GM18867 (cell line): ENCODE measurements at regions not wholly inside any gene's neighbourhood (a gene's known extent, or its start where the extent isn't known, plus 50 kb on each side); places are given as distances from the start of the nearest gene placed in this dataset.

Experiments
- ATAC-seq: cut with Tn5 transposase; IDR thresholded peaks from one replicate; pipeline ENCODE4 v1.9.1; 2021; ENCODE audit warnings: mild to moderate bottlenecking, moderate library complexity; ENCODE audit not compliant: unreplicated experiment

DNA sequence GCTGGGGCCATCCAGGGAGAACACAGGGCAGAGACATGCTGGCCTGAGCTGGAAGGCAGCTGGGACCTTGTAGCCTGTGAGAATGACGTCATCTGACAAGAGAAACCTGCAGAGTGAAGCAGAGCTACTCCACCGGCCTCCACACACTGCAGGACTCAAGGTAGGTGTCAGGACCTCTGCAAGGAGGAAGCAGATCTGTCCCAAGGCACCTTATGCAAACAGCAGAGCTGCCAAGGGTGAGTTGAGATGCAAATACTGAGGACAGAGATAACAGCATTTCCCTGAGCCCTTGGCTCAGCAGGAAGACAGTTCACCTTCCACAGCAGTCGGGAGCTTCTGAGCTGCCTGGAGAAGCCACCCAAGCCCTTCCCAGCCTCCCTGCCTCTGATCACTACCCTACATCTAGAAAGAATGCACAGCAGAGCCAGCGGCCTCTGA lies 51.9 kb upstream of the IGSF9B start:
- ATAC-seq, result peak; percentile 85

DNA sequence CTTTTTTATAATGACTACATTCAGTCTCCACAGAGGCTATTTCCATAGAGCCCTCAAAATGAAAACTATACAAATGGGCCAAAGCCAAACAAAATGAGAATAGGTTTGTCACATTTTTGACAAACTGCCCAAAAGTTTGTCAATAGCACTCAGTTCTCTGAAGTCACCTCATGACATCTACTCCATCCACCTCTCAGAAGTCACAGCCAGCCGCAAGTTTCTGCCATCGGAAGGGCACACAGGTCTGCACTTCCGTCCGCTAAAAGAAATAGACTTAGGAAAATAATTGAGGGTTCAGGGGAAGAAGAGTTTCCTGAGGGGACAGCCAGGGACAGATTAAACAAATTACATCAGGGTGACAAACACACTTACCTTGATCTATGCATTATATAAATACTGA lies 55.4 kb upstream of the JAM3 start:
- ATAC-seq, result no peak

DNA sequence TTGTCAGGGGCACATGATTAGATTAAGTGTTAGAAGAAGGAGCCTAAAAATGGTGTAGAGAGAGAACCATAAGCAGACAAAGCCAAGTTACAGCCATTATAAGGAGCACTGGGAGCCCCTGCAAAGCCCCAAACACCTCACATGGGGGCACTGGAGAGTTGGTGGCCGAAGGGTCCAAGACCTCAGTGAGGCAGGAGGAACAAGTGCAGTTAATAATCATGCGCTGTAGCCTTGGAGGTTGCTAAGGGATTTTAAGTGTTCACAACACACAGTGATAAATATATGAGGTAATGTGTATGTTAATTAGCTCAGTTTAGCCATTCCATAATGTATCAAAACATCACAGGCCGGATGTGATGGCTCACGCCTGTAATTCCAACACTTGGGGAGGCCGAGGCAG lies 54.4 kb upstream of the JAM3 start:
- no peak for ATAC-seq

DNA sequence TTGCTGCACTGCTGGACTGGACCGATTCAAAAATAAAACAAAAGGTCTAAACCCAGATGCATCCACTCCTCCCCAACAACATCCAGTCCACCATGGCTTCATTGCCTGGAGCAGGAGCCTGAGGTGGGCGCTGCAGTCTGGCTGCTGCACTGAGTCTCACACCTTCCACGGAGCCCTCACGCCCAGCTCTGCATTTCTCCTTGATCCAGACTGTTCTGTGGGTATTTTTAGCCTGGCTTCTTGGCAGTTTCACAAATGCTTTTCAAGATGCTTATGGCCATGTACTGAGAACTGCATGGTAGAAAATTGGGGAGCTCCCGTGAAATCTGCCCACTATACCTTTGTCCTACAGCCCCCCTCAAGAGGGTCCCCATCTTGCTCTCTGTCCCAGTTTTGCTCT lies 53.3 kb upstream of the JAM3 start:
- ATAC-seq, result no peak

DNA sequence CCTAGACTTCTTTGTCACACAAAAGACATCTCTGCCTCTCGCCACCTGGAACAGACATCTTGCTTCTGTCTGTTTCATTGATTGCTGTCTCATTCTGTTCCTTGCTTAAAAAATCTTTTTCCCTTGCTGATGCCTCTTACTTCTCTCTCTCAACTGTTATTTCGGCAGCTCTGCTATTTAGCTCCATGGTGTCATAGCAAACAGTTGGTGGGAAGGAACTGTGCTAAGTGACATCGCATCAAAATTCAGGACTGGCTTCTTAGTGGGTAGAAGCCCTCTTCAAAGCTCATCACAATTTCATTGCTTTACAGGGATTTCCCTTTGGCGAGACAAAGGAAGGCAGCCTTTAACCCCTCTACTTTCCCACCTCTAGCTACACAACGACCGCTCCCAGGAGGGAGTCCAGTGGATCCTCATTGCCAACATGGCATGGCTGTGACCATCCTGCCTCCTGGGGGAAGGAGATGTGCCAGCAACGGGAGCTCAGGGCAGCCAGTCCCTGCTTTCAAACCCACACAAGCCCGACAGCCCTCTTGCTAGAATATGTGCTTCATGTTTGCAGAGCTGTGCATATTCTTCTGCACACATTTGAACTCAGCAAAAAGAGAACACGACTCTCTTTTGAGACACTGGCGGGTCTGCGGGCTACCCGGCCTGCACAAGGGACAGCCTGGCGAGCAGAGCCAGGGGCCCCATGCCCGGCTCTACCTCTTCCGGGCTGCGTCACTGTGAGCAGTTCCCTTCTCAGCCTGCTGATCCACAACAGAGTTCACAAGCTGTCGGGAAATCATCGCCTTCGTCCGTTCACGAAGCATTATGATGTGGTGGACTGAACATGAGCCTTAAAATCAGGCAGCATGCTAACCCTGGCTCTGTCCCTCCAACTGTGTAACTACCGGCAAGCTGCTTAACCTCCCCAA lies 51.1 kb upstream of the JAM3 start:
- no peak for ATAC-seq
